Activated CD4-positive, alpha-beta T cell treated with anti-CD3 and anti-CD28 coated beads, Interleukin-2, amount 10 ng/mL, durations not matched to agents 7 days and 5 days (primary cell): ENCODE measurements at regions not wholly inside any gene's neighbourhood (a gene's known extent, or its start where the extent isn't known, plus 50 kb on each side); places are given as distances from the start of the nearest gene placed in this dataset.
"Not testable (repeated sequence)": the region's sequence is repeated elsewhere in the genome, so short reads cannot be mapped to it uniquely, and the experiment has no call there.

ENCODE experiments used
- CTCF ChIA-PET: fragments of 350-600 bp; sonication (Branson Sonifier 250); formaldehyde crosslinking; loops from one replicate; lab custom pipeline; 2021; ENCODE audit warnings: antibody characterized with exemption; lab: Charles Lee
- POLR2A ChIA-PET: fragments of 350-600 bp; sonication (Branson Sonifier 250); formaldehyde crosslinking; loops from one replicate; lab custom pipeline; 2021; ENCODE audit warnings: antibody characterized with exemption; lab: Charles Lee
- DNase-seq: peaks from one replicate; pipeline ENCODE4 v3.0.0-alpha.2; 2020
- H3K27ac Mint-ChIP-seq: one replicate; pipeline ENCODE4 v1.8.0; 2021; ENCODE audit warnings: mild to moderate bottlenecking, moderate library complexity, mixed read lengths
- H3K27me3 Mint-ChIP-seq: one replicate; pipeline ENCODE4 v1.8.0; 2021; ENCODE audit warnings: mixed read lengths
- H3K36me3 Mint-ChIP-seq: one replicate; pipeline ENCODE4 v1.8.0; 2021; ENCODE audit warnings: low read depth, mixed read lengths
- H3K4me1 Mint-ChIP-seq: one replicate; pipeline ENCODE4 v1.8.0; 2021; ENCODE audit warnings: mixed read lengths
- H3K4me3 Mint-ChIP-seq: one replicate; pipeline ENCODE4 v1.8.0; 2021; ENCODE audit warnings: mild to moderate bottlenecking, moderate library complexity, mixed read lengths
- H3K9me3 Mint-ChIP-seq: one replicate; pipeline ENCODE4 v1.8.0; 2021; ENCODE audit warnings: mixed read lengths

DNA sequence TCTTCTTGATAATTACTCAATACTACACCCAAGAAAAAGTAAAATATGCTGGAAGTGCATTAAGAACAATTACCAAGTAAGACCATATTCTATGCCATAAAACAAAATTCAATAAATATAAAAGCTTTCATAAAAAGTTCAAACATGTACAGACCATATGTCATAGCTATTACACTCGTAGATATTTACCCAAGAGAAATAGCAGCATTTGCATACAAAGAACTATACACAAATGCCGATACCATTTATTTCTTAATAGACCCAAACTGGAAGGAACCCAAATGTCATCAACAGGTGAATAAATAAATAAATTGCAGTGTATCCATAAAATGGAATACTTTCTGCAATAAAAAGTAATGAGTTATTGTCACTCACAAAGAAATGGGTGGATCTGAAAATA, 78.3 kb upstream of the SLC16A7 start:
- Mint-ChIP-seq H3K9me3 (no peaks in the 10 kb centered on the region), H3K27me3 (no peaks in the 10 kb centered on the region), H3K27ac (no peak overlapping the region), H3K36me3 (no peaks in the 10 kb centered on the region), H3K4me1 (peaks cover 8% of the 10 kb centered on the region), H3K4me3 (no peak overlapping the region)
- POLR2A ChIA-PET = no interaction called here
- CTCF ChIA-PET = no interaction called here
- DNase-seq = no peak

DNA sequence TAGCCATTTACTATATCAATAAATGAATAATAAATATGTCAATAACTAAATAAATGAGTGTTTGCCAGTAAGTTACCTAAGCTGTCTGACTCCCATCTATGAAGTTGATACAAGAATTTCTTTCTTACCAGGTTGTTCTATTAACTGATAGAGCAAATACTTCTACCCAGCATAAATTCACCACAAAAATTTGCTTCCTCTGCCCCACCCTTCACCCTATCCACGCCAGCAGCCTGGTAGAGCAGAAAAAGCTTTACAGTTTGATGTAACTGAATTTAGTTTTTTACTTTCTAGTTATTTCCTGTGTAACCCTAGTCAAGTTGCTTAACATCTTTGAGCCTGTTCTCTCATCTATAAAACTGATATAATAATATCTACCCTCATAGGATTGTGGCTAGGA, 94.9 kb upstream of the SLC16A7 start:
- ChIA-PET POLR2A (no interaction called here), CTCF (no interaction called here)
- Mint-ChIP-seq H3K27me3 (no peaks in the 10 kb centered on the region), H3K4me1 (peaks cover 13% of the 10 kb centered on the region), H3K4me3 (no peak overlapping the region), H3K27ac (no peak overlapping the region), H3K36me3 (no peaks in the 10 kb centered on the region), H3K9me3 (no peaks in the 10 kb centered on the region)
- no peak for DNase-seq

DNA sequence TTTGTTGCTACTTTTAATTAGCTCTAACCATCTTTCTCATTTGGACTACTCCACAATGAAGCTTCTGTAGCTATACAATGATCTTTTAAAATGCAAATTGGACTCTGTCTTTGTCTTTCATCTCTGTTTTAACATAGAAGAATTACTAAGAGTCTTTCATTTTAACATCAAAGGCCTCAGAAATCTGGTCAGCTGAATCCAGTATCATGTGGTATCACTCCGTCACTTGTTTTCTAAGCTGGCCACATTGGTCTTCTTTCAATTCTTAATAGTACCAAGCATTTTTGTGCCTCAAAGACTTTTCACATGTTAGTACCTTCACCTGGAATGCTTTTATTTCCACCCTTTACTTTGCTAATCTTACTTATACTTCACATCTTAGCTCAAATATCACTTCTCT, 95.5 kb upstream of the SLC16A7 start:
- Mint-ChIP-seq H3K36me3 (no peaks in the 10 kb centered on the region), H3K4me1 (peaks cover 13% of the 10 kb centered on the region), H3K27ac (no peak overlapping the region), H3K9me3 (no peaks in the 10 kb centered on the region), H3K4me3 (no peak overlapping the region), H3K27me3 (no peaks in the 10 kb centered on the region)
- DNase-seq = no peak
- ChIA-PET POLR2A (no interaction called here), CTCF (no interaction called here)

GRCh38 chr12:59499774-59500173, 96.1 kb upstream of the SLC16A7 start:
- H3K36me3 Mint-ChIP-seq = no peaks in the 10 kb centered on the region
- no peaks in the 10 kb centered on the region for H3K27me3 Mint-ChIP-seq
- ChIA-PET POLR2A (no interaction called here), CTCF (no interaction called here)
- no peak overlapping the region for H3K27ac Mint-ChIP-seq
- peaks cover 13% of the 10 kb centered on the region for H3K4me1 Mint-ChIP-seq
- no peak for DNase-seq
- no peak overlapping the region for H3K4me3 Mint-ChIP-seq
- no peaks in the 10 kb centered on the region for H3K9me3 Mint-ChIP-seq

DNA sequence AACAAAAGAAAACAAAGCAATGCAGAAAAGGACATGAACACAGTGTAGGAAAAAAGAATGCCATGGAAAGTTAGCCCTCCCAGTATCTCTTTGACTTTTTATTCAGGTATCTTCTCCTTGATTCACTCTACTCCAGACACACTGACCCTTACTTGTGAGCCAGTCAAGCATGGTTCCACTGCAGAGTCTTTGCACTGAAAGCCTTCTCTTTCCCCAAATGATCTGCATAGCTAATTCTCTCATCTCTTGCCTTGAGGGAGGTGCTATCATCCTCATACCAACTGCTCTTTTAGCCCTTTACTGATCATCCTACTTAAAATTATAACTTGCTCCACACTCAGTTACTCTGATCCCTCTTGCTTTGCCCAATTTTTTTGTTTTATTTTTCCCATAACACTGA, 101.2 kb upstream of the SLC16A7 start:
- CTCF ChIA-PET = no interaction called here
- no peak overlapping the region for H3K4me3 Mint-ChIP-seq
- no peaks in the 10 kb centered on the region for H3K9me3 Mint-ChIP-seq
- POLR2A ChIA-PET = no interaction called here
- H3K27me3 Mint-ChIP-seq = no peaks in the 10 kb centered on the region
- H3K27ac Mint-ChIP-seq = no peak overlapping the region
- no peaks in the 10 kb centered on the region for H3K36me3 Mint-ChIP-seq
- no peak for DNase-seq
- H3K4me1 Mint-ChIP-seq = peaks cover 1% of the 10 kb centered on the region

- CTCF ChIA-PET = no interaction called here
- no peak for DNase-seq
- Mint-ChIP-seq H3K27me3 (no peaks in the 10 kb centered on the region), H3K36me3 (no peaks in the 10 kb centered on the region), H3K27ac (no peak overlapping the region), H3K9me3 (no peaks in the 10 kb centered on the region), H3K4me1 (no peaks in the 10 kb centered on the region), H3K4me3 (no peak overlapping the region)
- POLR2A ChIA-PET = no interaction called here
Observed at GRCh38 chr12:59491877-59492276, 104.0 kb upstream of the SLC16A7 start.

DNA sequence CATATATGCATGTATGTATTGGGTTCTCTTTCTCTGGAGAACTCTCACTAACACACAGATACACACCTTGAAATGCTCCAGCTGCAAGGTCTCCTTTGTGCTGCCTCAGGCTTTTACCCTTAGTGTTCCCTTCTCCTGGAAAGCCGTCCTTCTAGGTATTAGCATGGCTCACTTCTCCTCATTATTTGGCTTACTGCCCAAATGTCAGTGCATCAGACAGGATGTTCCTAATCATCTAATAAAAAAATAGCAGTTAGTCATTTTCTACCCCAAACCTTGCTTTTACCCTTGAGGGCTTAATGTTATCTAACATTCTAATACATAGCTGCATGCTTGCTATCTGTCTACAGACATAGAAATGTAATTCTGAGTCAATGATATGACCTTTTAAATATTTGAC, 109.0 kb upstream of the SLC16A7 start:
- POLR2A ChIA-PET = no interaction called here
- peaks cover 6% of the 10 kb centered on the region for H3K4me1 Mint-ChIP-seq

GRCh38 chr12:59484575-59484974, 111.3 kb upstream of the SLC16A7 start:
- Mint-ChIP-seq H3K27me3 (no peaks in the 10 kb centered on the region), H3K36me3 (no peaks in the 10 kb centered on the region), H3K4me3 (no peak overlapping the region), H3K9me3 (no peaks in the 10 kb centered on the region), H3K27ac (no peak overlapping the region), H3K4me1 (peaks cover 6% of the 10 kb centered on the region)
- DNase-seq = no peak
- POLR2A ChIA-PET = no interaction called here
- CTCF ChIA-PET = no interaction called here

More for the DNA sequence above, 109.0 kb upstream of the SLC16A7 start:
- Mint-ChIP-seq H3K27ac (no peak overlapping the region), H3K9me3 (no peaks in the 10 kb centered on the region), H3K4me3 (no peak overlapping the region), H3K36me3 (no peaks in the 10 kb centered on the region), H3K27me3 (no peaks in the 10 kb centered on the region)
- no peak for DNase-seq
- CTCF ChIA-PET = no interaction called here

GRCh38 chr12:59474236-59474635, 121.6 kb upstream of the SLC16A7 start:
- POLR2A ChIA-PET, H3K4me1 Mint-ChIP-seq, H3K27me3 Mint-ChIP-seq, H3K9me3 Mint-ChIP-seq, H3K27ac Mint-ChIP-seq, DNase-seq, H3K36me3 Mint-ChIP-seq, H3K4me3 Mint-ChIP-seq, CTCF ChIA-PET: not testable (repeated sequence)

DNA sequence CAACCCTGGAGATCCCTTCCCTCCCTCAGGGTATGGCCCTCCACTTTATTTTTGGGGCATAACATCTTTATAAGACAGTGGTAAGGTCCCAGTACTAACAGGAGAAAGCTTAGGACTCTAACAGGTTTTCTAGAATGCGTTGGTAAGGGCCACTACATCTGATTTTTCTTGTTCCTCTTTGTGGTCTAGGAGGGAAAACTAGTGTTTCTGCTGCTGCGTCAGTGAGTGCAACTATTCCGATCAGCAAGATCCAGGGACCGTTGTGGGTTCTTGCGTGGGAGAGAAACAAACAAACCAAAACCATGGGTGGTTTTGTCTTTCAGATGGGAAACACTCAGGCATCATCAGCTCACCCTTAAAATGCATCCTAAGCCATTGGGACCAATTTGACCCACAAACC, 123.6 kb upstream of the SLC16A7 start:
- CTCF ChIA-PET = no interaction called here
- Mint-ChIP-seq H3K27ac (no peak overlapping the region), H3K27me3 (no peaks in the 10 kb centered on the region), H3K36me3 (no peaks in the 10 kb centered on the region), H3K4me3 (no peak overlapping the region), H3K9me3 (peaks cover 8% of the 10 kb centered on the region), H3K4me1 (no peaks in the 10 kb centered on the region)
- no peak for DNase-seq
- POLR2A ChIA-PET = no interaction called here

DNA sequence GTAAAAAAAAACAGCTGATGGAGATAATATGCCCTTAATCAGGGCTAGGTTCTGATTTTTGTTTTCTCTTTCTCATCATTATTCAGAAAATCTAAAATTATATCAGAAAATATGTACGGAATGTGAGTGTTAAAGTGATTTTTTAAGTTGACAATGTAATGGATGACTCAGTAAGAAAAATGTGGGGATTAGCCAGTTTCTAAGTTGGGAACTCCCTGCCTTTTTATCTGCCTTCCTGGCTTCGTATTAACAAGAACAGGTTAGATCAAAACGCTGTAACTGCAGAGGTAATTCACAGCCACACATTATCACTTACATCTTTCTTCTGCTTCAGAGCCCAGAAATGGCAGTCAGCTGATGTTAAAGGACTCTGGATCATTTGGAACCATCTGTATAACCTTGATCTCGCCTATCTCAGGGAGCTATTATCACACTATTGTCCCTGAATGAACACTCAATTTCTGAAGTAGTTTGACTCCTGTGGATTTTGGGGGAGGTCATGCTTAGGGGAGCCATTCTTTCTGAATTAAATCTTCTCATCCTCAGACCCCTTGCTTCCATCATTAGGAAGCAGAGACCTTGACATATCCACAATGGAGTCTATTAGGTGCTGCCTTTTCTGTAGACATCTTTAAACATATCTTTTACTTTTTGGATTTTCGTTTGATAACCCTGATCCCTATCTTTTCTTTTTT, 135.7 kb upstream of the SLC16A7 start:
- DNase-seq = no peak

GRCh38 chr12:59453475-59453874, 142.4 kb upstream of the SLC16A7 start:
- Mint-ChIP-seq H3K9me3 (peaks cover 5% of the 10 kb centered on the region), H3K27ac (no peak overlapping the region), H3K27me3 (no peaks in the 10 kb centered on the region), H3K4me3 (no peak overlapping the region), H3K4me1 (no peaks in the 10 kb centered on the region), H3K36me3 (no peaks in the 10 kb centered on the region)
- POLR2A ChIA-PET = no interaction called here
- CTCF ChIA-PET = no interaction called here
- no peak for DNase-seq

More for the DNA sequence above, 135.7 kb upstream of the SLC16A7 start:
- no peak overlapping the region for H3K4me3 Mint-ChIP-seq
- CTCF ChIA-PET = no interaction called here
- no peak overlapping the region for H3K27ac Mint-ChIP-seq
- H3K27me3 Mint-ChIP-seq = no peaks in the 10 kb centered on the region
- POLR2A ChIA-PET = no interaction called here
- H3K9me3 Mint-ChIP-seq = peaks cover 1% of the 10 kb centered on the region
- no peaks in the 10 kb centered on the region for H3K36me3 Mint-ChIP-seq
- no peaks in the 10 kb centered on the region for H3K4me1 Mint-ChIP-seq

DNA sequence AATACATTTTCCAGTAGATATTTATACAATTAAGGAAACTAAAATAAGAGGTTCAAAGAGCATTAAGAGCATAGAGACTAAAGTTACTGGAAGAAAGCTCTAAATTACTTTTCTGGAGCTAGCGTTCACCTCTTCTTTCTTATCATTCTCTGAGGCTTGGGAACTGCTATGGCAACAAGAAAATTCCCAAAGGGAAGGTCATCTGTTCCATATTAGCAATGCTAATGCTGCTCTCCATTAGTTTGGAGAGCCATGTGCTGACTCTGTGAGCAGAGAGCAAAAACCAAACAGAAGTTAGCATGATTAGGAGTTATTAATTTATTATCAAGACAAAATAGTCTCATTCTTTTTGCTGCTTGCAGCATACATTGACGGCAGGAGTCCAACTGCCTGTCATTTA, 143.1 kb upstream of the SLC16A7 start:
- Mint-ChIP-seq H3K9me3 (peaks cover 5% of the 10 kb centered on the region), H3K4me1 (no peaks in the 10 kb centered on the region), H3K4me3 (no peak overlapping the region), H3K27ac (no peak overlapping the region), H3K27me3 (no peaks in the 10 kb centered on the region), H3K36me3 (no peaks in the 10 kb centered on the region)
- POLR2A ChIA-PET = interaction anchor here (0.6 kb wide), 1 partner anchor 906 kb away, joined by 3 read pairs; no protein-coding TSS in a partner anchor
- no peak for DNase-seq
- CTCF ChIA-PET = no interaction called here

DNA sequence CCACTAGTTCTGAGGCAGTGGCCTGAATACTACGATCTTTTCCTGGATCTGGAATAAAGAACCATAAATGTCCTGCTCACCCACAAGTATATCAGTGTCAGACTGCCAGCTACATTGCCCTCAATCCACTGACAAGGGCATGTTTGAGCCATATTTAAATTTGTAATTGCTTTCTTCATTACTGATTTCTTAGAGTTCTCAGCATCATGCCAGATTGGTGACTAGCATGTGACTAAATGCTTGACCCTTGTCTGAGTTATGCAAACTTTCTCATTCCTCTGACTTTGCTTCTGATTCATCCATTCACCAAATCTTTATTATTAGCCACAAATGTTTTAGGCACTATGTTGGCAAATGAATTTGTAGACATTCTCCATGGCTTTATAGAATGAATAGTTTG, 143.6 kb upstream of the SLC16A7 start:
- H3K36me3 Mint-ChIP-seq = no peaks in the 10 kb centered on the region
- DNase-seq = no peak
- POLR2A ChIA-PET = interaction anchor here (0.6 kb wide), 1 partner anchor 907 kb away, joined by 3 read pairs; no protein-coding TSS in a partner anchor
- CTCF ChIA-PET = no interaction called here
- H3K4me3 Mint-ChIP-seq = no peak overlapping the region
- H3K4me1 Mint-ChIP-seq = no peaks in the 10 kb centered on the region
- H3K27ac Mint-ChIP-seq = no peak overlapping the region
- H3K9me3 Mint-ChIP-seq = peaks cover 5% of the 10 kb centered on the region
- H3K27me3 Mint-ChIP-seq = no peaks in the 10 kb centered on the region
